Fibroblast of gingiva (primary cell): ENCODE measurements at regions not wholly inside any gene's neighbourhood (a gene's known extent, or its start where the extent isn't known, plus 50 kb on each side); places are given as distances from the start of the nearest gene placed in this dataset.
"Not testable (repeated sequence)": the region's sequence is repeated elsewhere in the genome, so short reads cannot be mapped to it uniquely, and the experiment has no call there.

Experiments used
- DNase-seq: peaks from one replicate; pipeline ENCODE4 v3.0.0-alpha.2; 2011; ENCODE audit warnings: low read depth

- DNase-seq: no peak
Observed at GRCh38 chr14:80291101-80291500, 79.8 kb upstream of the DIO2 start.

GRCh38 chr14:80286744-80287143 lies 75.4 kb upstream of the DIO2 start:
- DNase-seq: not testable (repeated sequence)

GRCh38 chr14:80278293-80279023 lies 67.2 kb upstream of the DIO2 start:
- DNase-seq: peak; percentile 68

DNA sequence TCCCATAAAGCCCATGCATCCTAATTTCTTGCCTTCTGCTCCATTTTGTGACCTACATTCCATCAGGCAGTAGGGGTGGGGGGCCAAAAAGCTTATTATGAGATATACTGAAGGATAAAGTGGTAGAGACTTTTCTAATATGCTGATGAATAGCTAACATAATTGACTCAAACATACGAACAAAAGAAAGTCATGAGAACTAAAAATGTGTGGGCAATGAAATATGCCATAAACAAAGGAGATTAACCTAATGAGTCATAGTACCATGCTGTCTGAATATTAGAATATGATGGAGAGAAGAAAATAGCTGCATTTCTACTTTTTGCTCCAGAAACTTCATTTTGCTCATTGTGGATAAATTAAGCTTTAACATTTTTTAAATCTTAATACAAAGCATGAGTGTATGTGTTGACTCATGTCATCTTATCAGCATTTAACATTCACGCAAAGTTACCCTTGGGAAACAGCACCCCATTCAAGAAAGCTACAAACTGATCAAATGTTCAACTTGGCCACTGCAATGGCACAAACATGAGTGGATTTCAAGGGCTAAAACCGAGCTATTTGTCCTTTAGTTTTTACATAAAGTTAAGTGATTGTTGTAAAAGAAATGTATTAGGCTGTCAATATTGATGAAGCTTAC lies 64.0 kb upstream of the DIO2 start:
- no peak for DNase-seq

DNA sequence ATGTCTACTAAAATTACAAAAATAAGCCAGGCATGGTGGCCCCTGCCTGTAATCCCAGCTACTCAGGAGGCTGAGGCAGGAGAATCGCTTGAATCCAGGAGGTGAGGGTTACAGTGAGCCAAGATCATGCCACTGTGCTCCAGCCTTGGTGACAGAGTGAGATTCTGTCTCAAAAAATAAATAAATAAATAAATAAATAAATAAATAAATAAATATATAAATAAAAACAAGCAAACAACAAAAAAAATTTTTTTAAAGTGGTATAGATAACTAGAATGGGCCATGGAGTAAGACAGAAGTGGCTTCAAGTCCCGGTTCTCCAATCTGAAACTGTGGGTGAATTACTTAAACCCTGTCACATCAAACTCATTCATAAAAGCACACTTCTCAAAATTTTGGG lies 63.0 kb upstream of the DIO2 start:
- not testable (repeated sequence) for DNase-seq

DNA sequence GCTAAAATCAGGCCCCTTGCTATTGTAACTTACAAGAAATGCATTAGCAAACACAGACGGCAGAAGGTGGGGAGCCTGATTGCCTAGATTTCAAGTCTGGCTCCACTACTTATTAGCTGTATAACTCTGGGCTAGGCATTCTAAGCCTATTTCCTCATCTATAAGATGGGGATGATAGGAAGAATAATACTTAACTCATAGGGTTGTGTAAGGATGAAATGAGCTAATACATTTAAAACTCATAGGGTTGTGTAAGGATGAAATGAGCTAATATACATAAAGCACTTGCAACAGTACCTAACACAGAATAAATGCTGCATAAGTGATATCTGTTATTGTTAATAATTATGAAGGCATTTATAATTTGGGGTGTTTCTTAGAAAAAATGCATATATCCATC lies 60.1 kb upstream of the DIO2 start:
- peak; percentile 3 for DNase-seq

- peak; percentile 9 for DNase-seq
Observed at GRCh38 chr14:80269353-80269925, 58.1 kb upstream of the DIO2 start.

- DNase-seq: no peak
Observed at GRCh38 chr14:80266930-80267329, 55.6 kb upstream of the DIO2 start.

GRCh38 chr14:80264702-80265101 lies 53.4 kb upstream of the DIO2 start:
- DNase-seq: no peak
